ENCODE measurements at regions not wholly inside any gene's neighbourhood (a gene's known extent, or its start where the extent isn't known, plus 50 kb on each side); places are given as distances from the start of the nearest gene placed in this dataset.

DNA sequence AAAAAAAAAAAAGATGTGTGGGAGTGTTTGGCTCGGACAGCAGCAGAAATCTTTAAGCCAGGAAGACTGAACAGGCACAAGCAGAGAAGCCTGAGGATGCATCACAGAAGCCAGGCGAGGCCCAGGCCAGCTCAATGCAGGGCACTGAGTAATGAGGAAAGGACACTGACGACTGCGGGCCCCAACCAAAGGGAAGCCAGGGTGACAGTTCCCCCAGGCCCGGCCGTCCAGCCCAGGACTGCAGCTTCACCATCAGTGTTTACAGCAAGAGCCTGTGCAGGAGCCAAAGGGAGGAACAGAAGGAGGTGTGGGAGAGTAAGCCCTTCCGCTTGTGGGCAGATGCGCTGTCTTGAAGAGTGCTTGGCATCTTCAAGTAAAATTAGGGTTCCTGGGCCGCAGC is 205.3 kb upstream of the SFSWAP start:
- Mint-ChIP-seq H3K36me3 (no peaks in the 10 kb centered on the region), H3K4me1 (no peaks in the 10 kb centered on the region), H3K27ac (no peak overlapping the region), H3K4me3 (no peak overlapping the region), H3K9me3 (no peaks in the 10 kb centered on the region), H3K27me3 (ENCODE audit: low read depth) (peaks cover 34% of the 10 kb centered on the region)
- TF ChIP-seq, protein P1, sequence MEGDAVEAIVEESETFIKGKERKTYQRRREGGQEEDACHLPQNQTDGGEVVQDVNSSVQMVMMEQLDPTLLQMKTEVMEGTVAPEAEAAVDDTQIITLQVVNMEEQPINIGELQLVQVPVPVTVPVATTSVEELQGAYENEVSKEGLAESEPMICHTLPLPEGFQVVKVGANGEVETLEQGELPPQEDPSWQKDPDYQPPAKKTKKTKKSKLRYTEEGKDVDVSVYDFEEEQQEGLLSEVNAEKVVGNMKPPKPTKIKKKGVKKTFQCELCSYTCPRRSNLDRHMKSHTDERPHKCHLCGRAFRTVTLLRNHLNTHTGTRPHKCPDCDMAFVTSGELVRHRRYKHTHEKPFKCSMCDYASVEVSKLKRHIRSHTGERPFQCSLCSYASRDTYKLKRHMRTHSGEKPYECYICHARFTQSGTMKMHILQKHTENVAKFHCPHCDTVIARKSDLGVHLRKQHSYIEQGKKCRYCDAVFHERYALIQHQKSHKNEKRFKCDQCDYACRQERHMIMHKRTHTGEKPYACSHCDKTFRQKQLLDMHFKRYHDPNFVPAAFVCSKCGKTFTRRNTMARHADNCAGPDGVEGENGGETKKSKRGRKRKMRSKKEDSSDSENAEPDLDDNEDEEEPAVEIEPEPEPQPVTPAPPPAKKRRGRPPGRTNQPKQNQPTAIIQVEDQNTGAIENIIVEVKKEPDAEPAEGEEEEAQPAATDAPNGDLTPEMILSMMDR (IDR thresholded peaks at IDR 0.05; ENCODE audit: unreplicated experiment): no peak
- DNase-seq (ENCODE audit: low spot score in 2 of 2, unreplicated experiment in 2 of 2): no peak

DNA sequence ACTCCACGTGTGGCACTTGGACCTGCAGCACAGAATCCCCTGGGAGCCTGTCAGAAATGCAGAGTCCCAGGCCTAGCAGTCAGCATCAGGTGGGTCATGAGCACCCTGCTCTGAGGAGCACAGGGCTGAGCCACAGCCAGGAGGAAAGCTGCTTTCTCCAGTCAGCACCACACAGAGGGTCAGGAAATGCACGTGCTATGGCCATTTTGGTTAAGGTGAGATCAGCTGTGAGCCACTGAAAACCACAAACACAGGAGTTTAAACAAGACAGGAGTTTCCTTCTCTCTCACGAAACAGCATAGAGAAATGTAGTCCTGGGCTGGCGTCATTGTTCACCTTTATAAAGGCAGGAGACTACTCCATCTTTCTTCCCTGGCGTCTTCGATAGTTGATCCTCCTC is 204.5 kb upstream of the SFSWAP start:
- Mint-ChIP-seq H3K9me3 (no peaks in the 10 kb centered on the region), H3K4me1 (no peaks in the 10 kb centered on the region), H3K27ac (no peak overlapping the region), H3K36me3 (no peaks in the 10 kb centered on the region), H3K4me3 (no peak overlapping the region), H3K27me3 (ENCODE audit: low read depth) (peaks cover 33% of the 10 kb centered on the region)
- DNase-seq (ENCODE audit: low spot score in 2 of 2, unreplicated experiment in 2 of 2): no peak
- TF ChIP-seq, protein P1 (IDR thresholded peaks at IDR 0.05; ENCODE audit: unreplicated experiment): no peak

DNA sequence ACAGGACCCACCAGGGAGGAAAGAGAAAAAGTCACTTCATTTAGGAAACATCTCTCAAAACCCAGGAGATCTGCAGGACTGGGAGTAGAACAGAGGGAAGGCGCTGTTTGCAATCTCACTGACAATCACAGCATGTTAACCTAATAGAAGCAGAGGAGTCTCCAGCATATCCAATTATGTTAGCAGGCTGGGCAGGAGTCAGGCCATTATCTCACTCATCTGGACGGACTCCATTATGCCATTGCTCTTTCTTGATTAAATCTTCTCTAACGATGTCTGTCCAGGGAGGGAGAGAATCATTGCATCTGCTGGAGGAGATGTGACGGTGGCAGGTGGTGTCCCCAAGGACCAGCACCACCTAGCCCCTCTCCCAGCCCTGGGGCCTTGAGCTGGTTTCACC is 203.8 kb upstream of the SFSWAP start:
- H3K27me3 Mint-ChIP-seq (ENCODE audit: low read depth): peaks cover 30% of the 10 kb centered on the region
- H3K36me3 Mint-ChIP-seq: no peaks in the 10 kb centered on the region
- no peak overlapping the region for H3K4me3 Mint-ChIP-seq
- H3K27ac Mint-ChIP-seq: no peak overlapping the region
- no peaks in the 10 kb centered on the region for H3K9me3 Mint-ChIP-seq
- DNase-seq (ENCODE audit: low spot score in 2 of 2, unreplicated experiment in 2 of 2): no peak
- TF ChIP-seq, protein P1 (IDR thresholded peaks at IDR 0.05; ENCODE audit: unreplicated experiment): no peak
- no peaks in the 10 kb centered on the region for H3K4me1 Mint-ChIP-seq

DNA sequence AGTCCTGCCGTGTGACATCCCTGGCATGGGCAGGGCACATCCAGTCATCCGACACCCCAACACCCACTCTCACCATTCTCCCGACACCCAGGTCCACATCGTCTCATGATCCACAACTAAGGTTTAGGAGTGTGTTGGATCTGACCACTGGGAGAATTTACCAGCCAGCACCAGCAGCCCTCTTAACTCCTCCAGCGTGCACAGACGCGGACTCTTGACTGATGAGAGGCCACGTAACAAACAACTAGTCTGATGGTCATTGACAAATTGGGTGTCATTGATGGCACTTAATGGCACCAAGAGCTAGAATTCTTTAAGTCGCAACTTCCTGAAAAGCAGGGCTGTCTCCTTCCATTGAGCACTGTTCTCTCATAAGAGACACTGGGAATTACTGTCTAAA is 203.0 kb upstream of the SFSWAP start:
- Mint-ChIP-seq H3K36me3 (no peaks in the 10 kb centered on the region), H3K27ac (no peak overlapping the region)

DNA sequence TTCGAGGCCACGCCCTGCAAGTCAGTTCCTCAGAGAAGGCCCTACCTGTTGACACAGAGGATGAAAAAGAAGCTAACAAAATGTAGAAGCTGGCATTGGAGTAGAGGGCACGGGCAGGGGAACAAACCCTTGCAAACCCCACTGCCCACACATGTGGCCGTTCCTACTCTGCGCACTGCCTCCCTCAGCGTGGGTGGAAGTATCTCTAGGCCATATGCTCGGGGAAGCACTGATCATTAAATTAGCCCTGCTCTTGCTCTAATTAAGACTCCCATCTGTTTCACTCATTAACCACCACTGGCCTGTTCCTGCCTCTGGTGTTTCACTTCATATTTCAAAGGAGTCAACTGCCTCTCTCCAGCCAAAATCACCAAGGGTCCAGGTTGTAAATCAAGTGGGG is 201.2 kb upstream of the SFSWAP start:
- no peak for DNase-seq (ENCODE audit: low spot score in 2 of 2, unreplicated experiment in 2 of 2)
- no peaks in the 10 kb centered on the region for H3K9me3 Mint-ChIP-seq
- TF ChIP-seq, protein P1 (IDR thresholded peaks at IDR 0.05; ENCODE audit: unreplicated experiment): no peak
- H3K4me1 Mint-ChIP-seq: no peaks in the 10 kb centered on the region
- no peaks in the 10 kb centered on the region for H3K36me3 Mint-ChIP-seq
- peaks cover 32% of the 10 kb centered on the region for H3K27me3 Mint-ChIP-seq (ENCODE audit: low read depth)
- H3K27ac Mint-ChIP-seq: no peak overlapping the region
- no peak overlapping the region for H3K4me3 Mint-ChIP-seq

More for the DNA sequence above, 203.0 kb upstream of the SFSWAP start:
- H3K9me3 Mint-ChIP-seq: no peaks in the 10 kb centered on the region
- no peaks in the 10 kb centered on the region for H3K4me1 Mint-ChIP-seq
- no peak for DNase-seq (ENCODE audit: low spot score in 2 of 2, unreplicated experiment in 2 of 2)
- no peak overlapping the region for H3K4me3 Mint-ChIP-seq
- H3K27me3 Mint-ChIP-seq (ENCODE audit: low read depth): peaks cover 30% of the 10 kb centered on the region
- TF ChIP-seq, protein P1 (IDR thresholded peaks at IDR 0.05; ENCODE audit: unreplicated experiment): no peak

DNA sequence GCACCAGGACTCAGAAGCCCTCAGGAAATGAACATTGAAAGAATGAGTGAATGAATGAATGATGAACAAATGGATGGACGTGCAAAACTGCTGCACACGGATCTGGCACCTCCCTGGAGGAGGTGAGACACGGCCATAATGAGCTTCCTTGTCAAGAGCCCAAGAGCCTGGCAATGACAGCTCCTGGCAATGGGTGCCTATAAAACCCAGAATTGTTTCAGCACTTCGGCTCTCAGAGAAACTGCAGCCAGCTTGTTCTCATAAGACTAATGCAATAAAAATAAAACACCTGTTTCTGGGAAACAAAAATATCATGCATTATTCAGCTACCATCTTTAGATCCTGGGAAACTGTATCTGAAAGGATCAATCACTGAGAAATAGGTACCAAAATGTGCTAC is 200.5 kb upstream of the SFSWAP start:
- H3K27me3 Mint-ChIP-seq (ENCODE audit: low read depth): peaks cover 35% of the 10 kb centered on the region
- no peak for DNase-seq (ENCODE audit: low spot score in 2 of 2, unreplicated experiment in 2 of 2)
- no peak overlapping the region for H3K4me3 Mint-ChIP-seq
- peaks cover 4% of the 10 kb centered on the region for H3K9me3 Mint-ChIP-seq
- TF ChIP-seq, protein P1 (IDR thresholded peaks at IDR 0.05; ENCODE audit: unreplicated experiment): no peak
- no peaks in the 10 kb centered on the region for H3K4me1 Mint-ChIP-seq
- H3K36me3 Mint-ChIP-seq: no peaks in the 10 kb centered on the region
- H3K27ac Mint-ChIP-seq: no peak overlapping the region
